ENCODE measurements at regions not wholly inside any gene's neighbourhood (a gene's known extent, or its start where the extent isn't known, plus 50 kb on each side); places are given as distances from the start of the nearest gene placed in this dataset.

DNA sequence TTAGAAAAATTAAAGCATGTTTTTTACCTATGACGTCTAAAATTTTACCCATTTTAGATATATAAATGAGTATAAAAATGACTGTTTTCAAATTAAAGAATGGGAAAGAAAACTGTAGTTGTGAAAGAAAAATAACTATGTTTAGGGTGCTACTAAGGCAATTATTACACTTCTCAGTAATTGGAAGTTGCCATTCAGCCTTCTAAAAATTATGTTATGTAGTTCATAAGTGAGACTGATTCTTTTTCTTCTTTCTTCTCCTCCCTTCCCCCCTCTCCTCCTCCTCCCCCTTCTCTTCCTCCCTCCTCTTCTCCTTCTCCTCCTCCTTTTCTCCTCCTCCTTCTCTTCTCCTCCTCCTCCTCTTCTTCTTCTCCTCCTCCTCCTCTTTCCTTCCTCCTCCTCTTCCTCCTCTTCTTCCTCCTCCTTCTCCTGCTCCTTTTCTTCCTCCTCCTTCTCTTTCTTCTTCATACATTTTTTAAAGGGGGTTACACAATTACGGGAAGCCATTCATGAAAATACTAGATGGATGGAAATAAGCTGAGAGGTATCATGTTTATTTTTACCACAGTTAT is 223.6 kb downstream of the CETN3 start (continued):
- no peak for TF ChIP-seq TAF7 (optimal IDR thresholded peaks at IDR 0.05; ENCODE audit: borderline replicate concordance, low read depth, low read length)
- TF ChIP-seq CHD1 (IDR thresholded peaks at IDR 0.05; ENCODE audit: low read depth, low read length), result no peak
- no peak for TF ChIP-seq CTBP2 (IDR thresholded peaks at IDR 0.05; ENCODE audit: borderline replicate concordance, insufficient read depth, insufficient read length, low read length)
- TF ChIP-seq EGR1 (IDR thresholded peaks at IDR 0.05; ENCODE audit: borderline replicate concordance, low read depth, low read length), result no peak
- TF ChIP-seq YY1 (IDR thresholded peaks at IDR 0.05; ENCODE audit: low read depth, low read length), result no peak
